ENCODE measurements at regions not wholly inside any gene's neighbourhood (a gene's known extent, or its start where the extent isn't known, plus 50 kb on each side); places are given as distances from the start of the nearest gene placed in this dataset.
A peak's percentile ranks its signal among the peaks of the same experiment; 100 is the strongest.

DNA sequence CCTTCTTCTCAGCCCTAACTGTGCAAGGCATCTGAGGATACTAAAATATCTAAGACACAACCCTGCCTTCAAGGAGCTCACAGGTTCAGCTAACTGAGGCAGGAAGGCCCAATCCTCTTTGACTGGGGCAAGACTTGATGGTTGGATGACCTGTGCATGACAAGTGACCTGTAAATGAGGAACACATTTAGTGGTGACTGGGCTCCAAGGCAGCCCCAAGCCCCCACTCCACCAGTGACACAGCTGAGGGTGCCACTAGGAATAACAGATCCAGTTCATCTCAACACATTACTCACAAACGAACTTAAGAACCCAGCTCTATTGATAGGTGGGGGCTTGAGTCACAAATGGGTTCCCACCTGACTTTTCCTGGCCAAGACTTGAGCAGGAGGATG is 244.7 kb upstream of the IRF2BP2 start:
- FAIRE-seq (no peak), DNase-seq (ENCODE audit: extremely low read depth in 1 of 4, low spot score in 3 of 4) (no peak), ATAC-seq (no peak)
- TF ChIP-seq, protein P1, sequence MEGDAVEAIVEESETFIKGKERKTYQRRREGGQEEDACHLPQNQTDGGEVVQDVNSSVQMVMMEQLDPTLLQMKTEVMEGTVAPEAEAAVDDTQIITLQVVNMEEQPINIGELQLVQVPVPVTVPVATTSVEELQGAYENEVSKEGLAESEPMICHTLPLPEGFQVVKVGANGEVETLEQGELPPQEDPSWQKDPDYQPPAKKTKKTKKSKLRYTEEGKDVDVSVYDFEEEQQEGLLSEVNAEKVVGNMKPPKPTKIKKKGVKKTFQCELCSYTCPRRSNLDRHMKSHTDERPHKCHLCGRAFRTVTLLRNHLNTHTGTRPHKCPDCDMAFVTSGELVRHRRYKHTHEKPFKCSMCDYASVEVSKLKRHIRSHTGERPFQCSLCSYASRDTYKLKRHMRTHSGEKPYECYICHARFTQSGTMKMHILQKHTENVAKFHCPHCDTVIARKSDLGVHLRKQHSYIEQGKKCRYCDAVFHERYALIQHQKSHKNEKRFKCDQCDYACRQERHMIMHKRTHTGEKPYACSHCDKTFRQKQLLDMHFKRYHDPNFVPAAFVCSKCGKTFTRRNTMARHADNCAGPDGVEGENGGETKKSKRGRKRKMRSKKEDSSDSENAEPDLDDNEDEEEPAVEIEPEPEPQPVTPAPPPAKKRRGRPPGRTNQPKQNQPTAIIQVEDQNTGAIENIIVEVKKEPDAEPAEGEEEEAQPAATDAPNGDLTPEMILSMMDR (IDR thresholded peaks at IDR 0.05 in 2 of 3, conservative IDR thresholded peaks at IDR 0.05 in 1 of 3; ENCODE audit: insufficient read depth in 2 of 3, low read depth in 1 of 3, low read length in 3 of 3) = no peak
- TF ChIP-seq SPI1 (IDR thresholded peaks at IDR 0.05; ENCODE audit: borderline replicate concordance, low read depth, low read length) (peak; percentile 10; the same call in 1 of the 2 replicates), NCOA6 (IDR thresholded peaks at IDR 0.05) (no peak), ZC3H4 (CRISPR knock-in tag; IDR thresholded peaks at IDR 0.05; ENCODE audit: borderline replicate concordance) (no peak), HDAC8 (tag; IDR thresholded peaks at IDR 0.05) (no peak)
- no peak overlapping the region for H2AFZ ChIP-seq (ENCODE audit: low read depth, low read length)
- H3K9me1 ChIP-seq (ENCODE audit: control insufficient read depth, insufficient read depth, low read length) = no peaks in the 10 kb centered on the region
- H3K27me3 ChIP-seq (ENCODE audit: control insufficient read depth in 2 of 2, insufficient read depth in 2 of 2, low read length in 2 of 2) = no peaks in the 10 kb centered on the region
- no peak overlapping the region for H3K4me2 ChIP-seq (ENCODE audit: insufficient read depth, low read length)
- in situ Hi-C loops (cut with MboI) (no loop called here), intact Hi-C loops (cut with micrococcal nuclease) (no loop called here)
- no peaks in the 10 kb centered on the region for H4K20me1 ChIP-seq (replicated peaks; ENCODE audit: control insufficient read depth, insufficient read depth, low read length)
- no TSS peak for BruUV-seq (replicated peaks)
- H3K4me3 ChIP-seq = no peak overlapping the region
- POLR2A ChIA-PET = interaction anchor here (0.8 kb wide), 1 partner anchor 9 kb away, joined by 4 read pairs; no protein-coding TSS in a partner anchor
- H3K36me3 ChIP-seq (ENCODE audit: control insufficient read depth, insufficient read depth, low read length) = no peaks in the 10 kb centered on the region
- H3K4me1 ChIP-seq (replicated peaks in 1 of 2; ENCODE audit: control insufficient read depth in 2 of 2, insufficient read depth in 2 of 2, low read length in 2 of 2) = peaks cover 12 to 25% of the 10 kb centered on the region in 2 experiments; a peak in 4 of 5 replicates
- no peaks in the 10 kb centered on the region for H3K79me2 ChIP-seq (ENCODE audit: control insufficient read depth, insufficient read depth, low read length)
- no peak overlapping the region for H3K9ac ChIP-seq (ENCODE audit: insufficient read depth in 1 of 2, low read depth in 2 of 2, low read length in 2 of 2)
- H3K9me3 ChIP-seq (replicated peaks; ENCODE audit: control insufficient read depth, insufficient read depth, low read depth, low read length) = no peaks in the 10 kb centered on the region
- no peak overlapping the region for H3K27ac ChIP-seq (ENCODE audit: extremely low read depth, low read depth, low read length)
- CTCF ChIA-PET (ENCODE audit: low intra/inter-chr PET ratio) = no interaction called here
- 0% methylated on average over 1 of the region's 1 CpG for WGBS (ENCODE audit: insufficient coverage, low coverage, missing lambda C conversion rate)

All from K562 (cell line).